Fibroblast of skin of abdomen (primary cell): ENCODE measurements at regions not wholly inside any gene's neighbourhood (a gene's known extent, or its start where the extent isn't known, plus 50 kb on each side); places are given as distances from the start of the nearest gene placed in this dataset.

Experiments used
- DNase-seq: peaks from one replicate; pipeline ENCODE4 v3.0.0-alpha.2; 2013

DNA sequence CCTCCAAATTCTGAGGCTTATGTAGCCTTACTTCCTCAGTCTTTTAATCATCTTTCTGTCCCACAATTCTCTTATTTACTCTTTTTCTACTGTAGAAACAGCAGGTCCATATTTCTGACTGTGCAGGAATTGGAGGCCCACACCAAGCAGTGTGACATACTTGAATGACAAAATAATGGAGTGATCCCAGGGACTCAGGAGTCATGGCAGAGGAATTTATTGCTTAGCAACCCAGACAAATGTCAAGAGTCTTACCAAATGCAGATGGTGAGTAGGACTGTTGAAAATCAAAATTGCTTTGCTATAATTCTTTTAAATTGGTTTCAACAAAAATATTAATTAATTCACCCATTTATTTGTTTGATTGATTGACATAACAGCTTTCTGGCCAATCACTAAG, 59.9 kb downstream of the HTR1B start:
- peak; percentile 57 for DNase-seq

GRCh38 chr6:77401231-77401630, 62.1 kb downstream of the HTR1B start:
- no peak for DNase-seq

DNA sequence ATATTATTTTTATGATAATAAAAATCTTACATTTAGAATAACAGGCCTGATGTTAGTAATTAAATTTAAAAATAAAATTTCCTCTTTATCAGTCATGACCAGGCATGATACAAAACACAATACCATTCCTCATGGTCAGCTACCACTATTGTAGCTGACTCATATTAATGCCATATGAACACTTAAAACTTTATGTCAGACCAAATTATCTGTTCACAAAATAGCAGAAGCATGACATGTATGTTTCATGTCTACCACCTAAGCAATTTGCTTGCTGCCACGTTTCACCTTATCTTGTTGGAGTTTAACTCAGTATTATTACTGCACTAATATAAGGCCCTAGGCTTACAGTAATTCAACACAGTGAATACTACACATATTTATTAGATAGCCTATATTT, 65.7 kb downstream of the HTR1B start:
- DNase-seq = peak; percentile 15

DNA sequence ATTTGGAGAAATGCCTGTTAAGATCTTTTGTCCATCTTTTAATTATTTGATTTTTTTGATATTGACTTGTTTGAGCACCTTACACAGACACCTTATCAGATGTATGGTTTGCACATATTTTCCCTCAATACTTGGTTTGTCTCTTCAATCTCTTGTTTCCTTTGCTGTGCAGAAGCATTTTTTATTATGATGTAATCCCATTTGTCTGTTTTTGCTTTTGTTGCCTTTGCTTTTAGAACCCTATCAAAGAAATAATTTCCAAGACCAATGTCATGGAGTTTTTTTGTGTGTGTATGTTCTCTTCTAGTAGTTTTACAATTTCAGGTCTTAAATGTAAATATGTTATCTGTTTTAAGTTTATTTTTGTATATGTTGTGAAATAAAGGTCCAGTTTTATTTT, 73.9 kb downstream of the HTR1B start:
- DNase-seq = no peak

GRCh38 chr6:77383026-77383425, 80.3 kb downstream of the HTR1B start:
- DNase-seq = no peak

DNA sequence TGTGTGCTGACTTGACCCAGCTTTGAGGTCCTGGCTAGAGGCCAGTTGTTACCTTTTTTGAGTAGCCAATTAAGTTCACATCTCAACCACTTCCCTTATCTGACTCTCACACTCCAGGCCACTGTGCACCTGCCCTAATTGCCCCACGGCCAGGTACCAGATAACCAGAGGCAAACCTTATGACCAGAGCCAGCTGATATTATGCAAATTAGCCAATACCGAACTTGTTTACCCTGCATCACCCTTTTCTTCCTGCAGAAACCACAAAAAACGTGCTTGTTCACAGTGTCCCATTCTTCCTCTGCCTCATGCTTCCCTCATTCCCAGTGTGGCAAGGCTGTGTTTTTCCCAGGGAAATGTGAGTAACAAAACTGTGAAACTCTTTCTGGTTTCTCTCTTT, 89.3 kb downstream of the HTR1B start:
- DNase-seq = no peak

GRCh38 chr6:77371748-77372147, 91.5 kb downstream of the HTR1B start:
- DNase-seq = no peak

- DNase-seq = peak; percentile 32
These were observed 94.5 kb downstream of the HTR1B start for GRCh38 chr6:77368660-77369313.

DNA sequence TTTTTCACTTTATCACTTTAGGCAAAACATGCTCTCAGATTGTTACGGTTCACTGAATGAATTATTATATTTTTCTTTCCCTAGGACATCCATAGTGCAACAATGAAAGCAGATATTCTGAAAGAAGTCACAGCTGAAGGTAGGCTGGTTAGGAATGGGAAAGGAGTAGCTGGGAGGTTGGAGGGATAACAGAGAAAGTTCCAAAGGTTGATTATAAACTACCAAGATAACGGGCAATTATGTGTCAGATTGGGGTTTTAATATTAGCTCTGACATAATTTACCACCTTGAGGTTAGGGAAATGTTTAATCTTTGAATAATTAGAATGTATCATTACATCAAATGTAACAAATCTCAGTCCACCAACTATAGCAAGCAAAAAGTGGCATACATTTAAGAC, 96.5 kb downstream of the HTR1B start:
- DNase-seq = no peak

DNA sequence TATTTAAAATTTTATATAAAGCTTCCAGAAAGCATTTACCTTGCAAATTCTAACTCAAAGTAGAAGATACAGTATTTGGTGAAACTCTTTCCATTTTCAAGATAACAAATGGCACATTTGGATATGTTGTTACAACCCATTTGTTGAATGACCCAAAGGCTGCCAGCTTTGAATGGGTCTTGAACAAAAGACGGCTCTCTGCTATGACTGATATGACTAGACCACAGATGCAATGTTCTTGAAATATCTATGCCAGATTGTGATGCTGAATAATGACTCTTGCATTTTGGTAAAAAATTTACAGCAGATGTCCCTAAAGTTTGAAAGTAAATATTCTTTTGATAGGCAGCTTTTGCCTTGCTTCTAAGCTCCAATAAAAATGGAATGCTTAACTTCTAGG, 99.6 kb downstream of the HTR1B start:
- DNase-seq = no peak

DNA sequence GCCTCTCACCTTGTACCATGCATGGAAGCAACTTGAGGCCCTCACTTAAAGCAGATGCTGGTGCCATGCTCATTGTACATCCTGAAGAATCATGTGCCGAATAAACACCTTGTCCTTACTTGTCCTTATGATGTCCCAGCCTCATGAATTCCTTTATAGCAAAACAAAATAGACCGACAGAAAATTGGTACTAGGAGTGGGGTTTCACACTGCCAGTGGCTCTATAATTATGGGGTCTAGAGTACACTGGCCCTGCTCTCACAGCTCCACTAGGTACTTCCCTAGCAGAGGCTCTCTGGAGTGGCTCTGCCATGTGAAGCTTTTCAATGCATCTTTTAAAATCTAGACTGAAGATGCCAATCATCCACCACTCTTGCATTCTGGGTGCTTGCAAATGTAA, 101.2 kb downstream of the HTR1B start:
- DNase-seq = no peak

DNA sequence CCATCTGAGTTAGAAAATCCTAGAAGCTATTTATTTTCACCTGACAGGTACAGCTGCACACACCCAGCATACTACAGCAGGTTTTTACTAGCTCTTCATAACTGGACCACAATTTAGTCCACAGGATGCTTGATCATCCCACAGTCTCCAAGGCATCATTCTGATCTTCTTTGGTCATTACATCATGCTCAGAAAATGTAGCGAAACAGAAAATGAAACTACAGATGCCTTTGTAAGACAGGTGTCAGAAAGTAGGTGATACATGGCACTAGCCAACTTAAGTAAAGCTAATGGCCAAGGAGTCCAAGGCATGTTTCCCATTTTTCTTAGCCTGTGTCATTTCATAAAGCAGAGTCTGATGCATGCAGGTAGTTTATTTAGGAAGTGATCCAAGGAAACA, 102.3 kb downstream of the HTR1B start:
- DNase-seq = no peak

- DNase-seq = no peak
These were observed 106.5 kb downstream of the HTR1B start for GRCh38 chr6:77356821-77357220.

DNA sequence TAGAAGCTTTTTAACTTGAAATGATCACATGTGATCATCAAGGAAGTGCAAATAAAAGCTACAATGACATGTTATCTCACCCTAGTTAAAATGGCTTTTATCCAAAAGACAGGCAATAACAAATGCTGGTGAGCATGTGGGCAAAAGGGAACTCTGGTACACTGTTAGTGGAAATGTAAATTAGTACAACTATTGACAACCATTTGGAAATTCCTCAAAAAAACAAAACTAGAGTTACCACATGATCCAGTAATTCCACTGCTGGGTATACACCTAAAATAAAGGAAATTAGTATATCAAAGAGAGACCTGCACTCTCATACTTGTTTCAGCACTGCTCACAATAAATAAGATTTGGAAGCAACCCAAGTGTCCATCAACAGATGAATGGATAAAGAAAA, 108.7 kb downstream of the HTR1B start:
- DNase-seq = no peak

GRCh38 chr6:77353129-77353528, 110.2 kb downstream of the HTR1B start:
- DNase-seq = no peak

GRCh38 chr6:77341058-77341986, 122.0 kb downstream of the HTR1B start:
- DNase-seq = no peak

DNA sequence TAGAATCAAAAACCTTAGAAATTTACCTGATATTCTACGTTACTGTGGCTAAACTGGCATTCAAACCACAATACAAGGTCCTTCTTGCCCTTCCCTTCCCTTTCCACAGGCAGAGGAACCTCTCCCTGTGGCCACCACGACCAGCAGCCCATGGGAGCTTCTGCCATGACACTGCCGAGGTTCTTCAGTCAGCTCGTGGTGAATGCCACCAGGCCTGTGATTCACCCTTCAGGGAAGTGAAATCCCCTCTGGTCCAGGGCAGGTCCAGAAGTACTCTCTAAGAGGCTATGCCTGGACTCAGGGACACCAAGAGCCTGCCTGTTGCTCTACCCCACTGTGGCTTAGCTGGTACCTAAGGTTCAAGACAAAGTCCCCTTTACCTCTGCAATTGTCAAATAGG, 123.0 kb downstream of the HTR1B start:
- DNase-seq = no peak

DNA sequence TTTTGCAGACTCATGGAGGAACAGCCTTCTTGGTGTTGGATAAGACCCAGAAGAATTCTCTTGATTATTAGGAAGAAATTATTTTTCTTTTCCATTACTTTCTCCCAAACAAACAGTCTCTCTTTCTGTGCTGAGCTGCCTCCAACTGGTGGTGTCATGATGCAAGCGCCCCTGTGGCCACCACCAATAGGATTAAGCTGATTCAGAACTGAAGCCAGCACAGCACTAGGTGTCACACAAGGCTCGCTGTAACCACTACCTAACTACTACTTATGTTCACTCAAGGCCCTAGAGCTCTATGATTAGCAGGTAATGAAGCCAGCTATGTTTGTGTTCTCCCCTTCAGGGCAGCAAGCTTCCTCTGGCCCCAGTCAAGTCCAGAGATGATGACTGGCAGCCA, 123.4 kb downstream of the HTR1B start:
- DNase-seq = no peak

DNA sequence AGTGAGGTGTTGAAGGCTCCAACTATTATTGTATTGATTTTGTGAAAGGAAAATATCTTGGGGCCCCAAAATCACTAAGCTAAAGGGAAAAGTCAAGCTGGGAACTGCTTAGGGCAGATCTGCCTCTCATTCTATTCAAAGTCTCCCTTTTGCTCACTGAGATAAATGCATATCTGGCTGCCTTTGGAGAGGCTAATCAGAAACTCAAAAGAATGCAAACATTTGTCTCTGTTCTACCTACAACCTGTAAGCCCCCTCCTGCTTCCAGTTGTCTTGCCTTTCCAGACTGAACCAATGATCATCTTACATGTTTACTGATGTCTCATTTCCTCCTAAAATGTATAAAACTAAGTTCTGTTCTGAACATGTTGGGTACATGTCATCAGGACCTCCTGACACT, 125.9 kb downstream of the HTR1B start:
- no peak for DNase-seq

GRCh38 chr6:77334093-77334492, 129.2 kb downstream of the HTR1B start:
- DNase-seq = no peak

DNA sequence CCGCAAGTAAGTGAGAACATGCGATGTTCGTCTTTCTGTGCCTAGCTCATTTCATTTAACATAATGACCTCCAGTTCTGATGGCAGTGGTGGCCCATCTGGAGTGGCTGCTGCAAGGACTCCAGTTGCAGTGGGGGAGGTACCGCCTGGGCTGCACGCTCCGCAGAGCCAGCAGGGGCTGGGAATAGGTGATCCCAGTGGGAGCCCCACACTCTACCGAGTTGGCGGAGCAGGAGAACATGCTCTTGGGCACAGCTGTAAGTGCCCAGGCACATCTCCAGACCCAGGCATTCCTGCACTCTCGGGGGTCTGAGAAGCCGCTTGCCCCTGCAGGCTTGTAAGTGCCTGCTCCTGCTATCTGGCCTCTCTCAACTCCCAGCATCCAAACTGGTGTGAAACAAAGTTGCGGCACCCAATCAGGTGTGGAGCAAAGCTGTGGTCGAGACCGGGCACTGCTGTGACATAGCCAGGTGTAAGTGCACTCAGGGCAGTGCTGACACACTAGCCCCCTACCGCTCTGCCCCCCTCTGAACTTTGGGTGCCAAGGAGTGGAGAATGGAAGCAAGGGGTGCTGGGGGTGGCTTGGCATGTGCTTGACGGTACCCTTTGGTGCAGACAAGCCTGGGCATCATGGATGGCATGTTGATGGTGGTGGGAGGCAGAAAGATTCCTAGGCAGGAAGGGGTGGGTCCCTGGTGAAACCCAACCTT, 130.2 kb downstream of the HTR1B start:
- DNase-seq = no peak

GRCh38 chr6:77326711-77327110, 136.6 kb downstream of the HTR1B start:
- DNase-seq = no peak

- peak; percentile 2 for DNase-seq
These were observed 137.3 kb downstream of the HTR1B start for GRCh38 chr6:77326029-77326428.

- DNase-seq = no peak
These were observed 138.4 kb downstream of the HTR1B start for GRCh38 chr6:77324866-77325265.
